BE2C (cell line): ENCODE measurements at regions not wholly inside any gene's neighbourhood (a gene's known extent, or its start where the extent isn't known, plus 50 kb on each side); places are given as distances from the start of the nearest gene placed in this dataset.

Experiments
- DNase-seq: peaks from one replicate; pipeline ENCODE4 v3.0.0-alpha.2; 2020
- H3K27me3 ChIP-seq: fragments of 250-450 bp; sonication (Bioruptor Pico); 2 replicates; pipeline ENCODE4 v1.5.1; 2020; ENCODE audit warnings: mild to moderate bottlenecking
- H3K36me3 ChIP-seq: fragments of 250-450 bp; sonication (Bioruptor Pico); 2 replicates; pipeline ENCODE4 v1.5.1; 2020; ENCODE audit warnings: mild to moderate bottlenecking
- H3K4me1 ChIP-seq: fragments of 250-450 bp; sonication (Bioruptor Pico); 2 replicates; pipeline ENCODE4 v1.5.1; 2020
- H3K4me3 ChIP-seq: 2 replicates; pipeline ENCODE4 v1.5.1; 2011; ENCODE audit warnings: low read depth, low read length
- H3K9me3 ChIP-seq: fragments of 250-450 bp; sonication (Bioruptor Pico); 2 replicates; pipeline ENCODE4 v1.5.1; 2020
- CTCF ChIP-seq: IDR thresholded peaks from 2 replicates; pipeline ENCODE4 v1.5.1; 2012; ENCODE audit warnings: mild to moderate bottlenecking, low read depth, low read length

GRCh38 chr10:104517946-104518345 is 123.1 kb upstream of the SORCS3 start:
- no peak for DNase-seq
- Histone ChIP-seq H3K4me3 (no peak overlapping the region), H3K4me1 (no peaks in the 10 kb centered on the region), H3K27me3 (no peaks in the 10 kb centered on the region), H3K9me3 (no peaks in the 10 kb centered on the region), H3K36me3 (no peaks in the 10 kb centered on the region)
- TF ChIP-seq CTCF: no peak

GRCh38 chr10:104518891-104519290 is 122.2 kb upstream of the SORCS3 start:
- no peak for TF ChIP-seq CTCF
- H3K36me3 ChIP-seq: no peaks in the 10 kb centered on the region
- no peak for DNase-seq
- H3K27me3 ChIP-seq: no peaks in the 10 kb centered on the region
- no peak overlapping the region for H3K4me3 ChIP-seq
- H3K4me1 ChIP-seq: no peaks in the 10 kb centered on the region
- H3K9me3 ChIP-seq: no peaks in the 10 kb centered on the region

GRCh38 chr10:104520653-104521052 is 120.4 kb upstream of the SORCS3 start:
- no peak overlapping the region for H3K4me3 ChIP-seq
- TF ChIP-seq CTCF: no peak
- no peaks in the 10 kb centered on the region for H3K9me3 ChIP-seq
- no peaks in the 10 kb centered on the region for H3K36me3 ChIP-seq
- no peaks in the 10 kb centered on the region for H3K4me1 ChIP-seq
- H3K27me3 ChIP-seq: no peaks in the 10 kb centered on the region
- DNase-seq: no peak

GRCh38 chr10:104521901-104522694 is 119.0 kb upstream of the SORCS3 start:
- Histone ChIP-seq H3K27me3 (no peaks in the 10 kb centered on the region), H3K9me3 (no peaks in the 10 kb centered on the region), H3K36me3 (no peaks in the 10 kb centered on the region), H3K4me3 (no peak overlapping the region), H3K4me1 (no peaks in the 10 kb centered on the region)
- TF ChIP-seq CTCF: no peak
- DNase-seq: no peak

- TF ChIP-seq CTCF: no peak
- no peak overlapping the region for H3K4me3 ChIP-seq
- no peaks in the 10 kb centered on the region for H3K9me3 ChIP-seq
- no peak for DNase-seq
- H3K4me1 ChIP-seq: no peaks in the 10 kb centered on the region
- no peaks in the 10 kb centered on the region for H3K36me3 ChIP-seq
- H3K27me3 ChIP-seq: no peaks in the 10 kb centered on the region
Measured at GRCh38 chr10:104526188-104526587, 114.9 kb upstream of the SORCS3 start.

- no peak overlapping the region for H3K4me3 ChIP-seq
Measured at GRCh38 chr10:104527013-104527412, 114.1 kb upstream of the SORCS3 start.

More at GRCh38 chr10:104527013-104527412, 114.1 kb upstream of the SORCS3 start:
- no peak for DNase-seq
- H3K36me3 ChIP-seq: no peaks in the 10 kb centered on the region
- no peaks in the 10 kb centered on the region for H3K4me1 ChIP-seq
- no peak for TF ChIP-seq CTCF
- H3K9me3 ChIP-seq: no peaks in the 10 kb centered on the region
- H3K27me3 ChIP-seq: no peaks in the 10 kb centered on the region
